EH (cell line): ENCODE measurements at regions not wholly inside any gene's neighbourhood (a gene's known extent, or its start where the extent isn't known, plus 50 kb on each side); places are given as distances from the start of the nearest gene placed in this dataset.

Experiments
- DNase-seq: peaks from one replicate; pipeline ENCODE4 v3.0.0-alpha.2; 2015; ENCODE audit warnings: low read depth

GRCh38 chr5:56320686-56321085 lies 87.6 kb upstream of the ANKRD55 start:
- DNase-seq: no peak

GRCh38 chr5:56319526-56320181 lies 86.5 kb upstream of the ANKRD55 start:
- peak; percentile 83 for DNase-seq

GRCh38 chr5:56317923-56318561 lies 84.9 kb upstream of the ANKRD55 start:
- no peak for DNase-seq

- DNase-seq: no peak
Observed at GRCh38 chr5:56316299-56316994, 83.3 kb upstream of the ANKRD55 start.

DNA sequence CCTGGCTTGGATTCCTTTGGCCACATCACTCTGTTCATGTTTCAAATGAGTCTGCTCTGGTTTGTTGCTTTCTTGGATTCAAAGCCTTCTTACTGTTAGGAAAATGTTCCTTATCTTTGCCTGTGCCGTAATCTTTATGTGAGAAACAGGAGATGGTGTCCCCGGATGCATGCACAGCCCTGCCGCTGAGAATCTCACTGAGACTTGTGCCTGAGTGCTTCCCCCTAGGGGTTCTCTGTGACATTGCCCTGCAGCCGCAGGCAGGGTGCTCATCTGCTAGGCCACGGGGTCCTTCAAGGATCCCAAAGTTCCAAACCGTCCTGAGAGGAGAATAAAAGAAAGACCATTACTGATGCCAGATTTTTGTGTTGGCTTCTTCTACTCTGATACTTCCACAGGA lies 81.4 kb upstream of the ANKRD55 start:
- no peak for DNase-seq

GRCh38 chr5:56313596-56313995 lies 80.5 kb upstream of the ANKRD55 start:
- no peak for DNase-seq

- DNase-seq: no peak
Observed at GRCh38 chr5:56313004-56313531, 79.9 kb upstream of the ANKRD55 start.

- no peak for DNase-seq
Observed at GRCh38 chr5:56311306-56311905, 78.3 kb upstream of the ANKRD55 start.

DNA sequence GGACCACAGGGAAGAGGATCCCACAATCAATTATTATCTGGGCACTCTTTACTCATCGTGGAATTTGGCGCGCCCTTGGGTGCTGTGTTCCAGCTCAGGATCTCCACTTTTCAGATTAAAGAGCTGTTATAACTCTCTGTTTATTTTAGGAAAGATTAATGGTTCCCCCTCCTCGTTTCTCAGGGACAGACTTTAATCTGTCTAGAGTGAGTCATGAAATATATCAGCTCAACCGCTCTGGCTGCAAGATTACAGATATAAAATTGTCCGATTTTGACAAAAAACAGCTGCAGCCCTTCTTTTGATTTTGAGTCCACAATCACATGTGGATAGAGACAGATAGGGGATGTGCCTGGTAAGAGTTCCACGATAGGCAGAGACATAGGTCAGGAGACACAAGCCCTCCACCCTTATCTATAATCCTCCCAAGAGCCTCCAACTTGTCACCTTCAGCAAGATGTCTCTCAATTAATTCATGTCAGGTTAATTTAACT lies 77.6 kb upstream of the ANKRD55 start:
- DNase-seq: peak; percentile 71

GRCh38 chr5:56309262-56309826 lies 76.2 kb upstream of the ANKRD55 start:
- peak; percentile 47 for DNase-seq

DNA sequence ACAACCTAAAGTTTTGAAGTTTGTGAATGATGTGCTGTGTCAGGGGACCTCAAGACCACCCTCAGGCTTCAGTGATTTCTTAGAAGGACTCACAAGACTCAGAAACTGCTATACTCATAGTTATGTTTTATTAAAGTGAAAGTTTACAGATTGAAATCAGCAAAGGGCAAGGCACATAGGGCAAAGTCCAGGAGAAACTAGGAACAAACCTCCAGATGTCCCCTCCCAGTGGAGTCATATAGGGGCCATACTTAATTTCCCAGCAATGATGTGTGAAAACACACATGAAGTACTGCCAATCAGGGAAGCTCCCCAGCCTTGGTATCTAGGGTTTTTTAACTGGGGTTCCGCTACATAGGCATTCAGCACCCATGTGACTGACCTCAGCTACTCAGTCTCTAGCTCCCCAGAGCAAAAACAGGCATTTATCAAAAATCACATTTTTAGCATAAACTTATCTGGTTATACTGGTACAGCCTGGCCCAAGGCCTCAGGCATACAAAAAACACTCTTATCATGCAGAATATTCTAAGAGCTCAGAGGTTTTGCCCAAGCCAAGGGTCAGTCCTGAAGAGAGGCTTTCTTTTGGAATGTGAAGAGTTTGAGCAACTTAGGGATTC lies 74.7 kb upstream of the ANKRD55 start:
- no peak for DNase-seq

- no peak for DNase-seq
Observed at GRCh38 chr5:56306433-56307150, 73.5 kb upstream of the ANKRD55 start.

DNA sequence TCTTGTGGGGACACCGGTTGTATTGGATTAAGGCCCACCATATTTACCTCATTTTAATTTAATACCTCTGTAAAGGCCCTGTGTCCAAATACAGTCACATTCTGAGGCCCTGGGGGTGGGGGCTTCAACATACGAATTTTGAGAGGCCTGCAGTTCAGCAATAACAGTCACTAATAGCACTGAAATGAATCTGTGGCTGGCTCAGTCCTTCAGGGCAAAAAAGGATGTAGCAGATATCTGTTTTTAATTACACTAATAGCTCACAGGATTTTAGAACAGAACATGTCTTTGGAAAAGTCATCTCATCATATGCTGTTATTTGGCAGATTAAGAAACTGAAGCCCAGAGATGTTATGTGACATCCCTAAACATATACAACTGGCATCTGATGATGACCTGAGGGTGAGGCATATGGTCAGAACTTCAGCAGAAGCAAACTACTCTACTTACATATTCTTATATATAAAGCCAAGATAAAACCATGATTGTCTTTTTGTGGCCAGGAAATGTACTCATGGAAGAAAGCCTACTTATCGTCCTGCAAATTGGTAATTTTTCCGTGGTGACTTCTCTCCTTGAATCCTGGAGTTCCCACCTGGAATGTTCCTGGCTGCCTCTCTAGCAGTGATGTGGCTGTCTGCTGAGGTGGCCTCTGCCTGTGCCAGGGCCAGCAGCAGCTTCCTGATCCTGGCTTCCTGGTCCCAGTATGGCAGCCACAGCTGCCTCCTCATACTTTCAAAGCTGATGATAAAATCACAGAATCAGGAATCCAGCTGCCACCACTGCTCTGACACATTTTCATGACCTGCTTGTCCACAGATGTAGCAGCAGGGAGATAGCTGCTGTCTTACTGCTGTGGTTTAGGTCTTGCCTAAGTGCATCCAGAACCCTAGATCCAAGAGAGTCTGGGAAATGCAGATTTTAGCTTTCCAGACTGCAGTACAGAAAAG lies 72.1 kb upstream of the ANKRD55 start:
- peak; percentile 73 for DNase-seq

GRCh38 chr5:56303511-56303910 lies 70.4 kb upstream of the ANKRD55 start:
- DNase-seq: no peak

GRCh38 chr5:56302027-56302426 lies 68.9 kb upstream of the ANKRD55 start:
- peak; percentile 78 for DNase-seq

DNA sequence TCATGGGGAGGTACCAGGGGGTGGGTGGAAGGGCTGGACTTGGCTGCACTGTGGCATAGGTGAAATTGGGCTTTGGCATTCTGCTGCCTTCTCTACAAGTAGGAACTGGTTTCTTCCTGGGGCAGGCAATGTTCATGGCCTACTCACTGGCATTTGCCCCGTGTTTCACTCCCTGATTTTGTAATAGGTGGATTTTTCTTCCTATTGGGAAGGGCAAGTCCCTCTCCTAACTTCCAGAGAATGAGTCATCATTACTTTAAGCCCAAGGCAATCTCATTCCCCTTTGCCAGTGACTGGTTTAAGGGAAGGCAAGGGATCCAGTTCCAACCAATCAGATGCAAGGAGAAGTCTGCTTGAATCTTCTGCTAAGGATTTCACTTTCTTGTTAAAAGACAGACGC lies 67.9 kb upstream of the ANKRD55 start:
- peak; percentile 68 for DNase-seq

DNA sequence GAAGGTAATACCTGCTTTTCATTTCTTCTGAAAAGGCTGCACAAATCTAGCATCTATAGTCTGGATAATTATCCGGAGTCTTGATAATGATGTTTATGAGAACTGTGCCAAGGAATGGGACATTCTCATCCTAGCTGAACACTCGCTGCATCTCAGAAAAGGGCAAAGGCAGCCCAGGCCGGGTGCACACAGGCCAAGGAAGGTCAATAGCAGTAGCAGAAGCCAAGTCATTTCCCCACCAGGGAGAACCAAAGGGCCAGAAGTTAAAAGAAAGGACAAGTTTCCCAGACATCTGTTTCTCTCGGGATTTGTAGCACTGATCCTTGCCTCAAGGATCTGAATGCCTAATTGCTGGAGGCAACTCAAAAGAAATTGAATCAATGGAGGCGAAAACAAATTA lies 66.1 kb upstream of the ANKRD55 start:
- no peak for DNase-seq

DNA sequence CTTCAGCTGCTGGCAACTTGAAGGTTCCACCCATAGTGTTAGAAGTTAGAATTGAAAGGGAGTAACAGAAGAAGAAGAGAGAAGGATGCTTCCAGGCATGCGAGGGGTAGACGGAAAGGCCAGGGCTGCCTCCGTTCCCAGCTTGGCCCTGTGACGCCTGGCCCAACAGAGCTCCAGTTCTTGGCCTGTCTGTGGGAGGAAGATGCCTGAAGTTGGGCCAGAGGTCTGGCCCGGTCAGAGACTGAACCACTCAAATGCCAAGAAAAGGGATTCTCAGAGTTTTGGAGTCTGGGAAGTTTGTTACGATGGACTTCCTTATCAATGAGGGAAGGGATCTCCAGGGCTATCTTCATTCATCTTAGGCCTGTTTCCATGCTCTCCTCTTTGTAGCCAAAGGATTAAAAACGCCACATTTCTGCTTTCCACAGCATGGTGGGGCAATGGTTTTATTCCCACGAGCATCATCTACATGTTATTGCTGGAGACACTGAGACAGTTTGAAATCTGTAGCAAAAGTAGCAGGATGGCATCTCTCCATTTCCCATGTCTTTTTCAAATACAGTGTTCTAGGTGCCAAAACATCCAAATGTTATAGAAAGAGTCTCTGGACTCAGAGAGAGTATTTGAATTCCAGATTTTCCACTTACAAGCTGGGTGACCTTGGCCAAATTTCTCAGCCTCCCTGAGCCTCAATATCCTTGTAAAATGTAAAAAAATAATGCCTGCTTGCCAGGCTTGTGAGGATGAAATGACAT lies 65.4 kb upstream of the ANKRD55 start:
- no peak for DNase-seq

DNA sequence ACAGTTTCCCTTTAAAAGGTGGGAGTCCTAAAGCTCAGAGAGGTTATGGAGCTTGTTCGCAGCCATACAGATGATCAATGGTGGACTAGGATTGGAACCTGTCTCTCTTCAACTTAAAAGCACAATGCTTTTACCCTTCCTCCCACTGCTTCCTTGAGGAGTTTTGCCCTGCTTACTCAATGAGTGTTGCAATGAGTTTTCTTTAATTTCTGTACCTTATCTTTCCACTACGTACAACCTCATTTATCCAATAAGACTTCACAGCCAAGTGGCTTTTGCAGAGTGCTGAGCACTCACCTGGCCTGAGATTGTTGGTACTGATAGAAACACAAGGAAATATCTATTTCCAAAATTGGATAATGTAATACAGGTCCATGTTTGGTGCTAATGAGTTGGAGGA lies 64.7 kb upstream of the ANKRD55 start:
- no peak for DNase-seq
